Gastrocnemius medialis (tissue), 4 donors: ENCODE measurements at regions not wholly inside any gene's neighbourhood (a gene's known extent, or its start where the extent isn't known, plus 50 kb on each side); places are given as distances from the start of the nearest gene placed in this dataset.

Experiments
- POLR2A ChIP-seq, 2 donors: fragments of 450-650 bp; IDR thresholded peaks; one replicate each; pipeline ENCODE4 v1.6.1; 2017; ENCODE audit warnings: antibody characterized with exemption in 2 of 2, mild to moderate bottlenecking in 2 of 2, moderate library complexity in 2 of 2
- TF ChIP-seq, protein P1 (sequence below), 5 experiments: fragments of 450-650 bp in 3 of 5; fragments of 200-600 bp in 2 of 5; sonication (generic) in 2 of 5; IDR thresholded peaks in 4 of 5; conservative IDR thresholded peaks in 1 of 5; 1 replicate in 4 of 5; 2 replicates in 1 of 5; pipeline ENCODE4 v1.5.1; 2016 to 2019; ENCODE audit warnings: antibody characterized with exemption in 5 of 5, mild to moderate bottlenecking in 3 of 5, moderate library complexity in 3 of 5

DNA sequence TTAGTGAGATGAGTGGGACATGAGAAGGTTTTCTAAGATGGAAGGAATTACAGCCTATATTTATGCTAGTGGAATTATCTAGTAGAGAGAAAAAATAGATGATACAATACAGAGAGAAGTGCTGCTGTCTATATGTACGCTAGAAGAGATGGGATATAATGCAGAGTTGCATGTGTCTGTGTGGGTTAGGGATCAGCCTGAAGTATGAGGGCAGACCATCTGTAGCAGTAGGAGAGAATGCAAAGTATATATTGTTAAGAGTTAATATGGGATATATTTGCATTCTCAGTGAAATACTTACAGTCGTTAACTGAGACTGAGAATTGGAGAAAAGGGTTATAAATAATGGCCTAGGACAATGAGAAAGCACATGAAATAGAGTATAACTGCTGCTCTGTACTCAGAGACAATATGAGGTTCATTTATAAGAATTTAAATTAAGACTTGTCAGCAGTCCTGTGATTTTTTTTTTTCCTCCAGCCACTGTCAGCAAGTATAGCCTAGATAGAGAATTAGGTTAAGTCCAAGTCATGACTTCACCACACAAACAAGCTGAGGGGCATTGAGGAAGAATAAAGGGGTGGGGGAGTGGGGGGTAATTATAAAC, 77.8 kb downstream of the SLITRK1 start:
- TF ChIP-seq POLR2A (IDR thresholded peaks at IDR 0.05), result no peak
- TF ChIP-seq, protein P1, sequence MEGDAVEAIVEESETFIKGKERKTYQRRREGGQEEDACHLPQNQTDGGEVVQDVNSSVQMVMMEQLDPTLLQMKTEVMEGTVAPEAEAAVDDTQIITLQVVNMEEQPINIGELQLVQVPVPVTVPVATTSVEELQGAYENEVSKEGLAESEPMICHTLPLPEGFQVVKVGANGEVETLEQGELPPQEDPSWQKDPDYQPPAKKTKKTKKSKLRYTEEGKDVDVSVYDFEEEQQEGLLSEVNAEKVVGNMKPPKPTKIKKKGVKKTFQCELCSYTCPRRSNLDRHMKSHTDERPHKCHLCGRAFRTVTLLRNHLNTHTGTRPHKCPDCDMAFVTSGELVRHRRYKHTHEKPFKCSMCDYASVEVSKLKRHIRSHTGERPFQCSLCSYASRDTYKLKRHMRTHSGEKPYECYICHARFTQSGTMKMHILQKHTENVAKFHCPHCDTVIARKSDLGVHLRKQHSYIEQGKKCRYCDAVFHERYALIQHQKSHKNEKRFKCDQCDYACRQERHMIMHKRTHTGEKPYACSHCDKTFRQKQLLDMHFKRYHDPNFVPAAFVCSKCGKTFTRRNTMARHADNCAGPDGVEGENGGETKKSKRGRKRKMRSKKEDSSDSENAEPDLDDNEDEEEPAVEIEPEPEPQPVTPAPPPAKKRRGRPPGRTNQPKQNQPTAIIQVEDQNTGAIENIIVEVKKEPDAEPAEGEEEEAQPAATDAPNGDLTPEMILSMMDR (IDR thresholded peaks at IDR 0.05 in 4 of 5, conservative IDR thresholded peaks at IDR 0.05 in 1 of 5), result no peak
